T-helper 1 cell treated with Interleukin-12 subunit alpha and Interleukin-12 subunit beta and Interleukin-4 antibody, amounts not matched to agents 30 μg/mL and 1 μg/mL, for 36 hours (primary cell): ENCODE measurements at regions not wholly inside any gene's neighbourhood (a gene's known extent, or its start where the extent isn't known, plus 50 kb on each side); places are given as distances from the start of the nearest gene placed in this dataset.

Experiments
- H3K27ac Mint-ChIP-seq: one replicate; pipeline ENCODE4 v1.8.0; 2021; ENCODE audit warnings: mild to moderate bottlenecking, mixed read lengths
- H3K27me3 Mint-ChIP-seq: one replicate; pipeline ENCODE4 v1.8.0; 2021; ENCODE audit warnings: low read depth, mixed read lengths
- H3K36me3 Mint-ChIP-seq: one replicate; pipeline ENCODE4 v1.8.0; 2021; ENCODE audit warnings: low read depth, mixed read lengths
- H3K4me1 Mint-ChIP-seq: one replicate; pipeline ENCODE4 v1.8.0; 2021; ENCODE audit warnings: low read depth, mixed read lengths
- H3K4me3 Mint-ChIP-seq: one replicate; pipeline ENCODE4 v1.8.0; 2021; ENCODE audit warnings: mild to moderate bottlenecking, moderate library complexity, mixed read lengths
- H3K9me3 Mint-ChIP-seq: one replicate; pipeline ENCODE4 v1.8.0; 2021; ENCODE audit warnings: mixed read lengths

DNA sequence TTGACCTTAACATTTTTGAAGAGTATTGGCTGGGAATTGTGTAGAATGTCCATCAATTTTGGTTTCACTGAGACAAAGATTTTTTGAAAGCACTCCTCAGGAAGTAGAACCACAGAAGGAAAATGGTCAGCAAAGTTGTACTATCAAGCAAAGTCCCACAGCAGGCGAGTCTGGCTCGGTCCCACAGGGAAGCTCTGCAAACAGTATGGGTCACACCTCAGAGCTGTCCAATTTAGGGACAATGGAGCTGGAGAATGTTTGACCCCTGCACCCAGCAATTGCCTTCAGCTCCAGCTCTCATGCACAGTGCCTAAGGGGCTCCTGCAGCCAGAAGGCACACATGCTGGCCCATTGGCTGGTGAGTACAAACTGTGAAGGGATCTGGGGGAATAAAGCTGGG, 147.0 kb downstream of the MAFB start:
- H3K4me1 Mint-ChIP-seq = no peaks in the 10 kb centered on the region
- H3K9me3 Mint-ChIP-seq = no peaks in the 10 kb centered on the region
- no peaks in the 10 kb centered on the region for H3K27me3 Mint-ChIP-seq
- no peak overlapping the region for H3K4me3 Mint-ChIP-seq
- H3K36me3 Mint-ChIP-seq = no peaks in the 10 kb centered on the region
- H3K27ac Mint-ChIP-seq = no peak overlapping the region

DNA sequence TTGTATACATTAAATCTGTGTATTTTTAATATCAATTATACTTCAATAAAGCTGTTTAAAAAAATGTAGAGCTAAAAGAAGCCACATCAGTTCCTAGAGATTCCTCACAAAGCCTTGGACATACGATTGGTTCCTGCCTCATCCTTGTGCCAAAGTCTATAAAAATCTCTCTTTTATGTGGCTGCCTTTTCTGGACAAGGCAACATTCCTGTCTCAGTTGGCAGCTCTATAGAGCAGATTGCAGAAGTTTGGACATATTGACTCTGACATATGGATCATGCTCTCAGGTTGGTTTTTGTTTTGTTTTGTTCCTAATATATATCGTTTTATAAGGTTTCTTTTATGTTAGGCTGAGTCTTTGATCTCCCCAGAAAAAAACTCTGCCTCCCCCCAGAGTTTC, 148.9 kb downstream of the MAFB start:
- Mint-ChIP-seq H3K4me3 (no peak overlapping the region), H3K36me3 (no peaks in the 10 kb centered on the region), H3K9me3 (no peaks in the 10 kb centered on the region), H3K27me3 (no peaks in the 10 kb centered on the region), H3K4me1 (no peaks in the 10 kb centered on the region), H3K27ac (no peak overlapping the region)

DNA sequence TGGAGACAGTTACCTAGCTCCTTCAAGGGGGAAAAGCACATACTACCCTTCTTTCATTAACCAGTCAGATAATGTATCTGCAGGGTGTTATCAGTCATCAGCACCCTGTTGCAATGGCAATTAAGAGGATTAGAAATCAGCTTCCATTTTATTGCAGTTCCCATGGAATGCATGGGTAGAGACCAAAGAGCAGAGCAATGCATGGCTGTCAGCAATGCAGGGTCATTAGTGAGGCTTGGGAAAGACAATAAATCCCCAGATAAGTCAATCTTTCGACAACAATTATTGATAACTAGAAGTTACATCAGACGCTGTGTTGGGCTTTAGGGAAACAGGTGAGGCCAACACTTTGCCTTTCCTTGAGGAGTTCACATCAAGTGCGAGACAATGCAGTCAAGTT, 150.9 kb downstream of the MAFB start:
- Mint-ChIP-seq H3K4me1 (no peaks in the 10 kb centered on the region), H3K27me3 (no peaks in the 10 kb centered on the region), H3K4me3 (no peak overlapping the region), H3K9me3 (peaks cover 8% of the 10 kb centered on the region), H3K36me3 (no peaks in the 10 kb centered on the region), H3K27ac (no peak overlapping the region)

DNA sequence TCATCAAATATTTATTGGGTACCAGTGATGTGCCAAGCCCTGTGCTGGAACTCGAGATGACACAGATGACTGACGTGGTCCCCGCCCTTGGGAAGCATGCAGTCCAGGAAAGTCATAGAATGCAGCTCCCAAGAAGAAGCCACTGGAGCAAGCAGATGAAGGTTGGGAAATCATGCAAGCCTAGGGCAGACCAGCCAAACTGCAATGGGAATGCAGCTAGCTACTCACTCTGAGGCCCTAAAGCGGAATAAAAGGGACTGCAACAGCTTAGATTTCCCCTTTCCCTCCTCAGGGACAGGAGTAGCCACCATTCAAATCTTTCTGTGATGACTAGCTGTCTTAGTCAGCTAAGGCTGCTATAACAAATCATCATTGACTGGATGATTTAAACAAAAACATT, 152.2 kb downstream of the MAFB start:
- H3K4me1 Mint-ChIP-seq = no peaks in the 10 kb centered on the region
- peaks cover 20% of the 10 kb centered on the region for H3K9me3 Mint-ChIP-seq
- H3K27ac Mint-ChIP-seq = no peak overlapping the region
- H3K36me3 Mint-ChIP-seq = no peaks in the 10 kb centered on the region
- H3K27me3 Mint-ChIP-seq = no peaks in the 10 kb centered on the region
- H3K4me3 Mint-ChIP-seq = no peak overlapping the region

DNA sequence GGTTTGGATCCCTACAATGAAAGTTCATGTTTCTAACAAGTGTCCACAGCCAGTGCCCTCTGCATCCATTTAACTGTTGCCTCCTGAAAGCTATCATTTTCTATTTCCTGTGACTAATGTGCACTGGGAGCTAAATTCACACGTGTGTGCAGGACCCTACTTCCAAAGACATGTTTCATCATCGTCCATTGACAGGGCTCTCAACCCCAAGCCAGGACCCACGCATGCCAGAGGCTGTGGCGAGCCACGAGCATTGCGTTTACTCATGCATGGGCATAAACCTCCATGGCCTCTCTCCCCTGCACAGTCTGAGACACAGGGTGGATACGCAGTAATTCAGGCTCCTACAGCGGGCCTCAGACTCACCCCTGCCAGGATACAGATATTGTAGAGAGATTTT, 153.2 kb downstream of the MAFB start:
- no peaks in the 10 kb centered on the region for H3K36me3 Mint-ChIP-seq
- H3K9me3 Mint-ChIP-seq = peaks cover 26% of the 10 kb centered on the region
- H3K4me1 Mint-ChIP-seq = no peaks in the 10 kb centered on the region
- H3K27me3 Mint-ChIP-seq = no peaks in the 10 kb centered on the region
- no peak overlapping the region for H3K4me3 Mint-ChIP-seq
- no peak overlapping the region for H3K27ac Mint-ChIP-seq

DNA sequence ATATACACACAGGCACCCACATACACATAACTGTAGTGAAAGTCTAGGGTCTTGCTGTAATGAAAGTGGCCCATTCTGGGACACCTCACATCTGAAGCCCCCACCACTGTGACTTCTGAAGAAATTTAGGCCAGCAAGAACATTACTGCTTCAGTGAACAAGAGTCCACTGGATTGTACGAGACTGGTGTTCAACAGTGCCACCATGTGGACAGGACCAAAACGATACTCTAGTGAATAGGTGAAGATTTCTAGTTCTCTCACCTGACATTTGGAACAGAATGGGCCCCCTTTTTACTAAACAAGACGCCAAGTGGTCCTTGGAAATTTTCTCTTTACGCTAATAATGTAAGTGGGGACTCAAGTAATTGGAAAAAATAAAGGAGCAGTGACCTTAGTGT, 156.9 kb downstream of the MAFB start:
- no peaks in the 10 kb centered on the region for H3K27me3 Mint-ChIP-seq
- no peaks in the 10 kb centered on the region for H3K4me1 Mint-ChIP-seq
- peaks cover 34% of the 10 kb centered on the region for H3K9me3 Mint-ChIP-seq
- H3K27ac Mint-ChIP-seq = no peak overlapping the region
- H3K36me3 Mint-ChIP-seq = no peaks in the 10 kb centered on the region
- H3K4me3 Mint-ChIP-seq = no peak overlapping the region

DNA sequence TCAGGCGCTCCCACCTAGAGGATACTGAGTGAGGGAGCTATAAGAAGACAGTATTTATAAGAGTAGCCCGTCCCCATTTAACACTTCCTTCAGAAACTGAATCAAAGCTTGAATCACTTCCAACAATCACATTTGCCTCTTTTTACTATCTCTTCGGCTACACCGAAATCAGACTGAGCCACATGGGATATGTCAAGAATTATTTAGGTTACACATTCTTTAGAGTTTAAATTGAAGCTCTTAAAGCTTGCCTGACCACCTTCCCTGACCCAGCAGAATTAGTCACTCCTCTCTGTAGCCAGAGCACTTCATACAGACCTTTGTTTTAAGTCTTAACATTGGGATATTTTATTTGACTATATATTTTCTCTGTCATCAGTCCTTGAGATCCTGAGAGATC, 163.7 kb downstream of the MAFB start:
- H3K36me3 Mint-ChIP-seq = no peaks in the 10 kb centered on the region
- H3K9me3 Mint-ChIP-seq = peaks cover 12% of the 10 kb centered on the region
- no peaks in the 10 kb centered on the region for H3K27me3 Mint-ChIP-seq
- H3K4me1 Mint-ChIP-seq = no peaks in the 10 kb centered on the region
- no peak overlapping the region for H3K4me3 Mint-ChIP-seq
- H3K27ac Mint-ChIP-seq = no peak overlapping the region

DNA sequence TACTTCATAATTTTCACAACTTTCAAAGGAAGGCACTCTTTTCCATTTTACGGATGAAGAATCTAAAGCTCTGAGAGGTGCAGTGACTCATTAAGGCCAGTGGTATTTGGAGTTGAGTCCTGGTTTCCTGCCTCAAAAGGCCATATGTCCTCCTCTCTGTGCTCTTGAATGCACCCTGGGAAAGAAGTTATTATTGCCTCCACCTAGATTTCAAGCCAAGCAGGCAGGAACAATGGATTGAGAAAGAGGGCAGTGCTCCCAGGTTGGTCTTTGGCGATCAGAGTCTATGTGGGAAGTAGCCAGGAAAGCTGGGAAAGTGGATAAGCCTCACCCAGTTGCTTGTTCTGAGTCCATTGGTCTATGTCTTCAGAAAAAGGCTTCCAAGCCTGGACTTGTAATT, 165.0 kb downstream of the MAFB start:
- Mint-ChIP-seq H3K36me3 (no peaks in the 10 kb centered on the region), H3K27me3 (no peaks in the 10 kb centered on the region), H3K4me1 (no peaks in the 10 kb centered on the region), H3K9me3 (peaks cover 9% of the 10 kb centered on the region), H3K27ac (no peak overlapping the region), H3K4me3 (no peak overlapping the region)

DNA sequence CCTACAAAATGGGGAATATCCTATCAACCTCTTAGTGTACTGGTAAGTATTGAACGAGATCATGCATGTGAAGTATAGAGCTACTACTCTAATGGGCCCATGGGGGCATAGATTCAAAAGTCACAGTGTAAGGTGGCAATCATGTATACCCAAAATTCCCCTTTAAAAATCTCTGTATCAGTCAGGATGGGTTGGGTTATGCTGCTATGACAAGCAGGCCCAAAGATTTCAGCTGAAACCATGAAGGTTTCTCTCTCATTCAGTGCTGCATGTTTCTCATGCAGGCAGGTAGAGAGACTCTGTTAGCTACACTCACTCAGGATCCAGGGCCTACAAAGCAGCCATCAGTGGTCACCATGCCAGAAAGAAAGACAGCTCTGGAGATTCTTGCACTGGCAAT, 166.6 kb downstream of the MAFB start:
- H3K4me3 Mint-ChIP-seq = no peak overlapping the region
- no peaks in the 10 kb centered on the region for H3K4me1 Mint-ChIP-seq

DNA sequence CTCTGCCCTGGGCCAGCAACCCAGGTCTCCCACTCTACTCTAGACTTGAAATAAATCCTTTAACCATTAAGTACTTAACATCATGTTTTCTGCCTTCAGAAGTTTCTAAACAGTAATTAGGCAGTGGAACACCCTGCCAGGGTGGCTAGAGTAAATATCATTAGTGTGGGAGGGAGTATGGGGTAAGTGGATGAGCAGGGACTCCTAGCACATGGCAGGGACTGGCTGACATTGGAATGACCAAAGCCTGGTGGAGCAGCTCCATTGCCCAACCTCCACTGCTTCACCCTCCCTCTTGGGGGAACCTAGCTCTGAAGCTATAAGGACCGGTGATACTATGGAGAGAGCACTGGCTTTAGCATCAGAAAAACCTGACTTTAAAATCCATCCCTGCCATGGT, 167.1 kb downstream of the MAFB start:
- Mint-ChIP-seq H3K4me3 (no peak overlapping the region), H3K9me3 (peaks cover 9% of the 10 kb centered on the region), H3K36me3 (no peaks in the 10 kb centered on the region), H3K27ac (no peak overlapping the region), H3K4me1 (no peaks in the 10 kb centered on the region), H3K27me3 (no peaks in the 10 kb centered on the region)

More for the DNA sequence above, 166.6 kb downstream of the MAFB start:
- Mint-ChIP-seq H3K27ac (no peak overlapping the region), H3K9me3 (peaks cover 9% of the 10 kb centered on the region), H3K36me3 (no peaks in the 10 kb centered on the region), H3K27me3 (no peaks in the 10 kb centered on the region)

DNA sequence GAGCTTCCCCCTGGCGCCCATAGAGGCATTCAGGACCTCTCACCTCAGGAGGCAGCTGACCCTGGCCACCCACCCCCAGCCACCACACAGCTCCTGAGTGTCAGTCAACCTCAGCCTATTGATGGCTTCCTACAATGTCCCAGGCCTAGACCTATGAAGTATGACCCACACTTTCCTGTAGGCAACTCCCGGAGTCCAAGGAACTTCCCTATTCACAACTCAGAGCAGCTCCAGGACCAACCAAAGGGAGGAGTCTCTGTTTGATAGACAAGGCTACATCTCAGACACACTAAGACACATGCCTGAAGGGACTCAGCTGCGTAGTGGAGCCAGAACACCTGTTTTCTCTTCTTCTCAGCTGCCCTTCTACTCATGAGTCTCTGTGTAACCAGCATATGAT, 169.1 kb downstream of the MAFB start:
- Mint-ChIP-seq H3K27ac (no peak overlapping the region), H3K4me1 (no peaks in the 10 kb centered on the region), H3K27me3 (no peaks in the 10 kb centered on the region), H3K4me3 (no peak overlapping the region), H3K9me3 (peaks cover 8% of the 10 kb centered on the region), H3K36me3 (no peaks in the 10 kb centered on the region)

DNA sequence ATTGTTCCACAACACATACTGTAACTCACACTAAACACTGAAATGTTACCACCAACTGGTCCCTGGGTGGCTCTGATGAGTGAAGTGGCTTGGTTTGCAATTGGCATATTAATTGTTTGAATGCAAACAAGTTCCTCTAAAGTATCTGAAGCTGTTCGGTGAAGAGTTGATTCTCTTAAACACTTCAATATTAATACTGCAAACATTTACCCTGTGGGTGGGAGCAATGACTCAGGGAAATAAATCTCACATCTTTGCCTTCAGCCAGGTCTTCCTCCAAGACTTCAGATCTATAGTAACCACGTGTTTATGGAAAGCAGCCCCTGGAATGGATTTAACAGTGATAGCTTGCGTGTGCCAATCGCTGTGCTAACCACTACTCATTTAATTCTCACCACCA, 176.0 kb downstream of the MAFB start:
- no peak overlapping the region for H3K27ac Mint-ChIP-seq

DNA sequence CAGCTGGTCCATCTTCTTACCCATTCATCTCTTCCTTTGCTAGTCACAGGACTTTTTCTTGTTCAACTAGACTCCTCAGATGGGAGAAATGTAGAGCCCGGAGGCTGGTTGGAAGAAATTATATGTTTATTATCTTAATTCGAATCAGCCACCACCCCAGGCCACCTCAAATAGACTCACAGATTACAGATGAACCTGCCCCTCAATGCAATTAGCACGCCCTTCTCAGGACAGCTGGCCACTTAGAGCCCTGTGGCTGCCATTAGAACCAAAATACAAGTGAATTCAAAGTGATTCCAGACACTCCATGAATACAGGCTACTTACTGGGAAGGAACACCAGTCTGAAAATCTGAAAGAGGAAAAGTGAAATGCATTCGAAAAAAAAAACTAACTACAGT, 176.4 kb downstream of the MAFB start:
- Mint-ChIP-seq H3K27me3 (no peaks in the 10 kb centered on the region), H3K9me3 (no peaks in the 10 kb centered on the region), H3K36me3 (no peaks in the 10 kb centered on the region), H3K4me3 (no peak overlapping the region), H3K27ac (no peak overlapping the region), H3K4me1 (no peaks in the 10 kb centered on the region)

More for the DNA sequence above, 176.0 kb downstream of the MAFB start:
- no peaks in the 10 kb centered on the region for H3K4me1 Mint-ChIP-seq
- H3K4me3 Mint-ChIP-seq = no peak overlapping the region
- no peaks in the 10 kb centered on the region for H3K9me3 Mint-ChIP-seq
- H3K27me3 Mint-ChIP-seq = no peaks in the 10 kb centered on the region
- no peaks in the 10 kb centered on the region for H3K36me3 Mint-ChIP-seq

DNA sequence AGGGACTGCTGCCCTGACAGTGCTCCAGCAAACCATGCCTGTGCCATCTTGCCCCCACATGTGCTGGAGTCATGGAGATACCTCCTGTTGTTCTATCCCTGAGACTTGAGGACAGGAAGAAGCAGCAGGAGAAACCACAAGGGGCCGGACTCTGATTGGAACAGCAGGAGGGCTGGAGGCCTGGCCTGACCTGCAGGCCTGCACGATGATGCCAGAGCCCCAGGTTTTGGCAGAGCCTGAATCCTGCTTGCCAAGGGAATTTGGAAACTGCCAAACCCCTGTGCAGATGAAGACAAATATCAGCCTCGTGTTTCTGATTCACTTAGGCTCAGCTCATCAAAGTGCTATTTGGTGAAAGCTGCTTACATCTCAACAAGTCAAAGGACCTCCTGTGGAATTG, 177.6 kb downstream of the MAFB start:
- no peaks in the 10 kb centered on the region for H3K36me3 Mint-ChIP-seq
- H3K27me3 Mint-ChIP-seq = no peaks in the 10 kb centered on the region
- no peak overlapping the region for H3K27ac Mint-ChIP-seq
- H3K4me1 Mint-ChIP-seq = no peaks in the 10 kb centered on the region
- H3K9me3 Mint-ChIP-seq = no peaks in the 10 kb centered on the region
- H3K4me3 Mint-ChIP-seq = no peak overlapping the region

DNA sequence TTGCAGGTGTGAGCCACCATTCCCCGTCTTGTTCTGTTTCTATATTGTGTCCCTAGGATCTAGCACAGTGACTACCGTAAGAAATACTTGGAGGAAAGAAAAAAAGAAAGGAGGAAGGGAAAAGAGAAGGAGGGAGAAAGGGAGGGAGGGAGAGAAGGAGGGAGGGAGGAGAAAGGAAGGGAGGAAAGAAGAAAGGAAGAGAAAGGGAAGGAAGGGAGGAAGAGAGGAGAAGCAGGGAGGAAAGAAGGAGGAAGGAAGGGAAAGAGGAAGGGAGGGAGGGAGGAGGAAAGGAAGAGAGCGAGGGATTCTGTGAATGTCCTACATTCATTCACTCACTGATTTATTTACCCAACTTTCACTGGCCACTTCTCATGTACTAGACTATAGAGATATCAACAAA, 178.4 kb downstream of the MAFB start:
- no peaks in the 10 kb centered on the region for H3K9me3 Mint-ChIP-seq
- H3K27me3 Mint-ChIP-seq = no peaks in the 10 kb centered on the region
- H3K36me3 Mint-ChIP-seq = no peaks in the 10 kb centered on the region
- H3K27ac Mint-ChIP-seq = no peak overlapping the region
- H3K4me3 Mint-ChIP-seq = no peak overlapping the region
- no peaks in the 10 kb centered on the region for H3K4me1 Mint-ChIP-seq

DNA sequence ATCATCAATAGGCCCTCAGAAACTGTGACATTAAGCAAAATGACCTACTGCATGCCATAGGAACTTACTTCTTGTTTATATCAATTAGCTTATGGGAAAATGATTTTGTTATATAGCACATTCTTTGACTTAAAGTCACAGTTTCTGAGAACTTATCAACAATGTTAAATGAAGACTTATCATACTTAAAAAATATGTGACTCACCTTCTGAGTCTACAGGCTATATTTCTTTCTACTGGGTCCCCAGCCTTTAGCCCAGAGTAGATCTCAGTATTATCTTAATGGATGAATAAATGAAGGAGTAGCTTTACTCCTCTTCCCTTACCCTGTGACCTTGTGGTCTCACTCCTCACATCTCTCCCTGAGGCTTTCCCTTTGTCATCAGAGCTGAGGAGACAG, 180.2 kb downstream of the MAFB start:
- Mint-ChIP-seq H3K4me1 (no peaks in the 10 kb centered on the region), H3K4me3 (no peak overlapping the region), H3K9me3 (no peaks in the 10 kb centered on the region), H3K36me3 (no peaks in the 10 kb centered on the region), H3K27ac (no peak overlapping the region), H3K27me3 (no peaks in the 10 kb centered on the region)
